ENCODE measurements at regions not wholly inside any gene's neighbourhood (a gene's known extent, or its start where the extent isn't known, plus 50 kb on each side); places are given as distances from the start of the nearest gene placed in this dataset.

GRCh38 chr11:116692318-116693101 lies 80.3 kb downstream of the BUD13 start:
- H3K27me3 ChIP-seq (ENCODE audit: control insufficient read depth in 5 of 5, insufficient read depth in 4 of 5, low read length in 5 of 5), result peaks cover 2 to 19% (median 11%) of the 10 kb centered on the region in 5 donors
- H3K9ac ChIP-seq (ENCODE audit: low read length in 5 of 5), result no peak overlapping the region
- H3K36me3 ChIP-seq (ENCODE audit: control insufficient read depth in 5 of 5, insufficient read depth in 5 of 5, low read length in 5 of 5), result no peaks in the 10 kb centered on the region
- H3K27ac ChIP-seq (ENCODE audit: low read depth, low read length), result no peak overlapping the region
- no peaks in the 10 kb centered on the region for H3K9me3 ChIP-seq (ENCODE audit: control insufficient read depth in 5 of 5, low read length in 5 of 5)
- no peak overlapping the region for H3K4me3 ChIP-seq (ENCODE audit: low read depth in 1 of 5, low read length in 5 of 5)
- H3K4me1 ChIP-seq (ENCODE audit: control insufficient read depth in 5 of 5, insufficient read depth in 5 of 5, low read length in 5 of 5), result no peaks in the 10 kb centered on the region

GRCh38 chr11:116691771-116692177 lies 81.0 kb downstream of the BUD13 start:
- Histone ChIP-seq H3K9me3 (ENCODE audit: control insufficient read depth in 5 of 5, low read length in 5 of 5) (no peaks in the 10 kb centered on the region), H3K27ac (ENCODE audit: low read depth, low read length) (no peak overlapping the region), H3K27me3 (ENCODE audit: control insufficient read depth in 5 of 5, insufficient read depth in 4 of 5, low read length in 5 of 5) (peaks cover 2 to 19% (median 12%) of the 10 kb centered on the region in 5 donors), H3K36me3 (ENCODE audit: control insufficient read depth in 5 of 5, insufficient read depth in 5 of 5, low read length in 5 of 5) (no peaks in the 10 kb centered on the region), H3K4me3 (ENCODE audit: low read depth in 1 of 5, low read length in 5 of 5) (no peak overlapping the region), H3K9ac (ENCODE audit: low read length in 5 of 5) (no peak overlapping the region), H3K4me1 (ENCODE audit: control insufficient read depth in 5 of 5, insufficient read depth in 5 of 5, low read length in 5 of 5) (no peaks in the 10 kb centered on the region)

- H3K27me3 ChIP-seq (ENCODE audit: control insufficient read depth in 5 of 5, insufficient read depth in 4 of 5, low read length in 5 of 5), result peaks cover 0 to 13% (median 10%) of the 10 kb centered on the region in 5 donors
- no peaks in the 10 kb centered on the region for H3K4me1 ChIP-seq (ENCODE audit: control insufficient read depth in 5 of 5, insufficient read depth in 5 of 5, low read length in 5 of 5)
- H3K9me3 ChIP-seq (ENCODE audit: control insufficient read depth in 5 of 5, low read length in 5 of 5), result no peaks in the 10 kb centered on the region
- no peak overlapping the region for H3K9ac ChIP-seq (ENCODE audit: low read length in 5 of 5)
- H3K36me3 ChIP-seq (ENCODE audit: control insufficient read depth in 5 of 5, insufficient read depth in 5 of 5, low read length in 5 of 5), result no peaks in the 10 kb centered on the region
- H3K4me3 ChIP-seq (ENCODE audit: low read depth in 1 of 5, low read length in 5 of 5), result no peak overlapping the region
- H3K27ac ChIP-seq (ENCODE audit: low read depth, low read length), result no peak overlapping the region
Observed at GRCh38 chr11:116690611-116691010, 82.2 kb downstream of the BUD13 start.

- Histone ChIP-seq H3K36me3 (ENCODE audit: control insufficient read depth in 5 of 5, insufficient read depth in 5 of 5, low read length in 5 of 5) (no peaks in the 10 kb centered on the region), H3K27me3 (ENCODE audit: control insufficient read depth in 5 of 5, insufficient read depth in 4 of 5, low read length in 5 of 5) (peaks cover 0 to 10% (median 4%) of the 10 kb centered on the region in 5 donors), H3K4me1 (ENCODE audit: control insufficient read depth in 5 of 5, insufficient read depth in 5 of 5, low read length in 5 of 5) (no peaks in the 10 kb centered on the region), H3K9ac (ENCODE audit: low read length in 5 of 5) (no peak overlapping the region), H3K27ac (ENCODE audit: low read depth, low read length) (no peak overlapping the region), H3K9me3 (ENCODE audit: control insufficient read depth in 5 of 5, low read length in 5 of 5) (no peaks in the 10 kb centered on the region), H3K4me3 (ENCODE audit: low read depth in 1 of 5, low read length in 5 of 5) (no peak overlapping the region)
Observed at GRCh38 chr11:116689413-116690127, 83.2 kb downstream of the BUD13 start.

- Histone ChIP-seq H3K27me3 (ENCODE audit: control insufficient read depth in 5 of 5, insufficient read depth in 4 of 5, low read length in 5 of 5) (peaks cover 0 to 10% (median 4%) of the 10 kb centered on the region in 5 donors), H3K4me3 (ENCODE audit: low read depth in 1 of 5, low read length in 5 of 5) (no peak overlapping the region), H3K9me3 (ENCODE audit: control insufficient read depth in 5 of 5, low read length in 5 of 5) (peaks cover 0 to 6% (median 0%) of the 10 kb centered on the region in 5 donors), H3K9ac (ENCODE audit: low read length in 5 of 5) (no peak overlapping the region), H3K4me1 (ENCODE audit: control insufficient read depth in 5 of 5, insufficient read depth in 5 of 5, low read length in 5 of 5) (no peaks in the 10 kb centered on the region), H3K27ac (ENCODE audit: low read depth, low read length) (no peak overlapping the region), H3K36me3 (ENCODE audit: control insufficient read depth in 5 of 5, insufficient read depth in 5 of 5, low read length in 5 of 5) (no peaks in the 10 kb centered on the region)
Observed at GRCh38 chr11:116688202-116688540, 84.6 kb downstream of the BUD13 start.

GRCh38 chr11:116687458-116688201 lies 85.2 kb downstream of the BUD13 start:
- H3K4me1 ChIP-seq (ENCODE audit: control insufficient read depth in 5 of 5, insufficient read depth in 5 of 5, low read length in 5 of 5), result no peaks in the 10 kb centered on the region
- peaks cover 0 to 10% (median 0%) of the 10 kb centered on the region in 5 donors for H3K9me3 ChIP-seq (ENCODE audit: control insufficient read depth in 5 of 5, low read length in 5 of 5)
- no peaks in the 10 kb centered on the region for H3K36me3 ChIP-seq (ENCODE audit: control insufficient read depth in 5 of 5, insufficient read depth in 5 of 5, low read length in 5 of 5)
- H3K4me3 ChIP-seq (ENCODE audit: low read depth in 1 of 5, low read length in 5 of 5), result no peak overlapping the region
- no peak overlapping the region for H3K27ac ChIP-seq (ENCODE audit: low read depth, low read length)
- H3K9ac ChIP-seq (ENCODE audit: low read length in 5 of 5), result no peak overlapping the region
- H3K27me3 ChIP-seq (ENCODE audit: control insufficient read depth in 5 of 5, insufficient read depth in 4 of 5, low read length in 5 of 5), result peaks cover 0 to 10% (median 4%) of the 10 kb centered on the region in 5 donors

- no peaks in the 10 kb centered on the region for H3K36me3 ChIP-seq (ENCODE audit: control insufficient read depth in 5 of 5, insufficient read depth in 5 of 5, low read length in 5 of 5)
- H3K4me1 ChIP-seq (ENCODE audit: control insufficient read depth in 5 of 5, insufficient read depth in 5 of 5, low read length in 5 of 5), result no peaks in the 10 kb centered on the region
- H3K27me3 ChIP-seq (ENCODE audit: control insufficient read depth in 5 of 5, insufficient read depth in 4 of 5, low read length in 5 of 5), result peaks cover 0 to 10% (median 4%) of the 10 kb centered on the region in 5 donors
- H3K9ac ChIP-seq (ENCODE audit: low read length in 5 of 5), result no peak overlapping the region
- no peak overlapping the region for H3K27ac ChIP-seq (ENCODE audit: low read depth, low read length)
- H3K9me3 ChIP-seq (ENCODE audit: control insufficient read depth in 5 of 5, low read length in 5 of 5), result peaks cover 0 to 10% (median 0%) of the 10 kb centered on the region in 5 donors
- H3K4me3 ChIP-seq (ENCODE audit: low read depth in 1 of 5, low read length in 5 of 5), result no peak overlapping the region
Observed at GRCh38 chr11:116686866-116687265, 85.9 kb downstream of the BUD13 start.

- no peaks in the 10 kb centered on the region for H3K4me1 ChIP-seq (ENCODE audit: control insufficient read depth in 5 of 5, insufficient read depth in 5 of 5, low read length in 5 of 5)
- H3K9ac ChIP-seq (ENCODE audit: low read length in 5 of 5), result no peak overlapping the region
- H3K27me3 ChIP-seq (ENCODE audit: control insufficient read depth in 5 of 5, insufficient read depth in 4 of 5, low read length in 5 of 5), result peaks cover 0 to 10% (median 4%) of the 10 kb centered on the region in 5 donors
- H3K9me3 ChIP-seq (ENCODE audit: control insufficient read depth in 5 of 5, low read length in 5 of 5), result peaks cover 0 to 13% (median 2%) of the 10 kb centered on the region in 5 donors
- no peak overlapping the region for H3K4me3 ChIP-seq (ENCODE audit: low read depth in 1 of 5, low read length in 5 of 5)
- no peaks in the 10 kb centered on the region for H3K36me3 ChIP-seq (ENCODE audit: control insufficient read depth in 5 of 5, insufficient read depth in 5 of 5, low read length in 5 of 5)
- no peak overlapping the region for H3K27ac ChIP-seq (ENCODE audit: low read depth, low read length)
Observed at GRCh38 chr11:116683982-116684381, 88.8 kb downstream of the BUD13 start.

- Histone ChIP-seq H3K4me1 (ENCODE audit: control insufficient read depth in 5 of 5, insufficient read depth in 5 of 5, low read length in 5 of 5) (no peaks in the 10 kb centered on the region), H3K9ac (ENCODE audit: low read length in 5 of 5) (no peak overlapping the region), H3K27me3 (ENCODE audit: control insufficient read depth in 5 of 5, insufficient read depth in 4 of 5, low read length in 5 of 5) (no peaks in the 10 kb centered on the region), H3K27ac (ENCODE audit: low read depth, low read length) (no peak overlapping the region), H3K36me3 (ENCODE audit: control insufficient read depth in 5 of 5, insufficient read depth in 5 of 5, low read length in 5 of 5) (no peaks in the 10 kb centered on the region), H3K4me3 (ENCODE audit: low read depth in 1 of 5, low read length in 5 of 5) (no peak overlapping the region), H3K9me3 (ENCODE audit: control insufficient read depth in 5 of 5, low read length in 5 of 5) (peaks cover 0 to 17% (median 3%) of the 10 kb centered on the region in 5 donors)
Observed at GRCh38 chr11:116680349-116681125, 92.2 kb downstream of the BUD13 start.
